HG03432 (cell line): ENCODE measurements at regions not wholly inside any gene's neighbourhood (a gene's known extent, or its start where the extent isn't known, plus 50 kb on each side); places are given as distances from the start of the nearest gene placed in this dataset.
A peak's percentile ranks its signal among the peaks of the same experiment; 100 is the strongest.

Experiments used
- ATAC-seq: cut with Tn5 transposase; IDR thresholded peaks from one replicate; pipeline ENCODE4 v1.9.1; 2021; ENCODE audit warnings: mild to moderate bottlenecking, moderate library complexity; ENCODE audit not compliant: unreplicated experiment

GRCh38 chr15:98139337-98139736, 178.8 kb downstream of the ARRDC4 start:
- ATAC-seq: no peak

- no peak for ATAC-seq
Measured at GRCh38 chr15:98142572-98142971, 182.1 kb downstream of the ARRDC4 start.

DNA sequence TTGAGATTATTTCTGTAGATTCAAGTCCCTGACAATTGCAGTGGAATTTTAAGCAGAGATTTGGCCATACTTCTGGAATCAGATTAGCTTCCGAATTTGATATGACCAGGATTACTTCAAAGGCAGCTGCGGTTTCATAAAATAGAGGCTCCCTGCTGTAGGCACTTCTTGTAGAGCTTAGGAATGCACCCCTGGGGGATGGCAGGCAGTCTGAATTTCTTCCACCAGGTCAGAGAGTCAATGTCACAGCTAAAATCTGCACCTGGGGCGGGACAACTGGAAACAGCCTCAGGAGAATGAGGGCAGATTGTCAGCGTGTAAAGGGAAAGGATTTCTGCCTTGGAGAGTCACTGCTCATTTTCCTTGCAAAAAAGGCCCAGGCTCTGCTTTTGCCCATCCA, 182.6 kb downstream of the ARRDC4 start:
- ATAC-seq: no peak

DNA sequence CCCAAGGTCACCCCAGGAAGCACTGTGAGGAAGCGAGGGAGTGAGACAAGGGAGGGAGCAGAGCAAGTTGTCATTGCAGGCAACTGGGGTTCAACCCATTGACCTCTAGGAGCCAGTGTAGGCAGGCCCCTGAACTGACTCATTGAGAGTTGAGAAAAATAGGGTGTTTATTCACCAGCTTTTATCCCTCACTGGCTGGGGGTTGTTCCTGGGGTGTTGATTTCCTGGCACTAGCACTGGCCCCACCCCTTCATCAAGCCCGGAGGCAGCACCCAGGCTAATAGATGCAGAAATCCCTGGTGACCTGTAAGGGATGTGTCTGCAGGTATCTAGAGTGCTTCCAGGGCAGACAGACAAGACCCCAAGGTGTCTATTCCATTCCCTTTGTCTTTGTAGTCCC, 183.9 kb downstream of the ARRDC4 start:
- ATAC-seq: no peak

DNA sequence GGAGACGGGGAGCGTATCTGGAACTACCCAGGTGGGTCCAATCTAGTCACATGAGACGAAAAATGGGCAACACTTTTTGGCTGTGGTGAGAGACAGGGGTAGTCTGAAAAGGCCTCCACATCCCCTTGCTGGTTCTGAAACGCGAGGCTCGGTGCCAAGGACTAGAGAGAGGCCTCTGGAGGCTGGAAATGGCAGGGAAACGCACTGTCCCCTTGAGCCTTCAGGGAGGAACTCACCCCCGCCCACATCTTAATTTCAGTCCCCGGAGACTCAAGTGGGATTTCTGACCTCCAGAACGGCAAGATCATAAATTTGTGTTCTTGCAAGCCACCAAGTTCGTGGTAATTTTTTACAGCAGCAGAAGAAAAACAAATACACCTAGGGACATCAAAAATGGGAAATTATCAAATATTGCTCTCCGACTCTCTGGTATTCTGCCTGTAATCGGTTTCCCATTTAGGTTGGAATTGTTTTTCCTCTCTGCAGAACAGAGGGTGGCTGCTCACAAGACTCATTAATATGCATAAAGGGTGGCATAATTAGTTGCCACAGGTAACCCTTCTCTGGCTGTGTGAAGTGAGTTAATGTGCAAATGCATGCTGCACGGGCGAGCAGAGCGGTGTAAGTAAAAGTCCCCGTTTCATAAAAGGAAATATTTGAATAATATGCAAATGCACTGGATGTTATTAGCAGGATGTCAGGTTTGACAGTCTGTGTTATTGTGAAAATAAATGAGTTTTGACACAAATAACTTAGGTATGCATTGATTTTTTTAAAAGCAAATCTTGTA, 185.7 kb downstream of the ARRDC4 start:
- ATAC-seq: no peak

GRCh38 chr15:98147415-98147814, 186.9 kb downstream of the ARRDC4 start:
- ATAC-seq: no peak

DNA sequence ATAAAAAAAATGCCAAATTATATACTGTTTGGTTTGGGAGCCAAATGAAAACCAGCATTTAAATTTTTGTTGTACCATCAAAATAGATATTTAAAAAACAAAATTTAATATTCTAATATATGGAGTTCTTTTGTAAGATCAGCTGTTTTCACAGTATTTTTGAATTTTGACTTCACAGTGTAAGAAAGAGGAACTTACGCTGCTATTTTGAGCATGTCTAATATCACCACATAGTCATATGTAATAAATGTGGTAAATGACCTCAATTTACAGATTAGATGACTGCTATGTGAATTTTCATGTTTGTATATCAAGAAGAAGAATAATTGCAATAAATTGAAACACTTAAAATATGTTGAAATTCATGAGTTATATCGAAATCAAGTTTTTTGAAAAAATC, 189.6 kb downstream of the ARRDC4 start:
- no peak for ATAC-seq

DNA sequence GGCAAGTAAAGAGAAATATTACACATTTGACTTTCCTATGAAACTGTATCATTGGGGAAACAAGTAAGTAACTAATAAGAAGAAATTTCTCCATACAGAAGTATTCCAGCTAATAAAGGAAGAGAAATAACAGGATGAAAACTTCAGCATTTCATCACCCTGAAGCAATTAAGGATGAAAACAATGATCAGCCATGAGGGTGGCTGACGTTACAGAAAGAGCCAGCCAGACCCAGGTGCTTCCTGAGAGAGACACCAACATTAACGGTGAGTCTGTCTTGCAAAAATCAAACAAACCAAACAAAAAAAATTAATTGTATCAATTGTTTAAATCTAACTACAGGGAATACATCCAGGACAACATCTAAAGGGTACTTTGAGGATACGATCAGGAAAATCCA, 190.0 kb downstream of the ARRDC4 start:
- ATAC-seq: no peak

DNA sequence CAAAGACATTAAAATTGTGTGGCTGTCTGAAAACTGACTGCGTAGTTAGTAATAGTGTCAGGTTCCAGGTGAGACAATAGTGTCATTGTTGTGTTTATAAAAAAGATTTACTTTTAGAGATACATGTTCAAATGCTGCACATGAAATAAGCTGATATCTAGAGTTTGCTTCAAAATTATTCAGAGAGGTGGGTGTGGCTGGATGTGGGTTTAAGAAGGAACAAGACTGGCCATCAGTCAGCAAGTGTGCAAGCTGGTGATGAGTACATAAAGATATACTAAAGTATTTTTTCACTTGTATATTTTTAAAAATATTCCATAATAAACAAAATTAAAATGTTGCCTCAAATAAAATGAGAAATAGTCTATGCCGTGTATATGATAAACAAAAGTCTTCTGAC, 190.6 kb downstream of the ARRDC4 start:
- ATAC-seq: no peak

DNA sequence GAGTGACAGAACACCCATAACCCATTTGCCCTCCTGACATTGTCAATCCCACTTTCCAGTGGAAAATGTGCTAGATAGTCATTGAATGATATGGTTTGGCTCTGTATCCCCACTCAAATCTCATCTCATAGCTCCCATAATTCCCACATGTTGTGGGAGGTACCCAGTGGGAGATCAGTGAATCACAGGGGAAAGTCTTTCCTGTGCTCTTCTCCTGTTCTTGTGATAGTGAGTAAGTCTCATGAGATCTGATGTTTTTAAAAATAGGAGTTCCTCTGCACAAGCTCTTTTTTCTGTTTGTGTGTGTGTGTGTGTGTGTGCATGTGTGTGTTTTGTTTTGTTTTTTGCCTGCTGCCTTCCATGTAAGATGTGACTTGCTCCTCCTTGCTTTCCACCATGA, 191.7 kb downstream of the ARRDC4 start:
- no peak for ATAC-seq

DNA sequence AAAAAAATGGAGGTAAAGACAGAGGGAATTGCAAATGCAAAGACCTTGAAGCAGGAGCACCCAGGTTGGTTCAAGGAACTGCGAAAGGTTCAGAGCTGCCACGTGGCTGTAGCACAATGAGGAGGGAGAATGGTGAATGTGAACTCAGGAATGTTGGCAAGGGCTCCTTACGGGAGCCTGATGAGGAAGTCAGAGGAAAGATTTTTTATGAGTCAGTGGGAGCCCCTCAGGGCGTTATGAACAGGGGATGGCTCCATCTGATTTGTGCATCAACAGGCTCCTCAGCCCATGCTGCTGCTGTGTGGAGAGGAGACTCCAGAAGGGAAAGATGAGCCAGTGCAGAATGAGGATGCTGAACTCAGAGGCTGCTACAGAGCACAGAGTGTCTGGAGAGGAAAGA, 194.4 kb downstream of the ARRDC4 start:
- no peak for ATAC-seq

DNA sequence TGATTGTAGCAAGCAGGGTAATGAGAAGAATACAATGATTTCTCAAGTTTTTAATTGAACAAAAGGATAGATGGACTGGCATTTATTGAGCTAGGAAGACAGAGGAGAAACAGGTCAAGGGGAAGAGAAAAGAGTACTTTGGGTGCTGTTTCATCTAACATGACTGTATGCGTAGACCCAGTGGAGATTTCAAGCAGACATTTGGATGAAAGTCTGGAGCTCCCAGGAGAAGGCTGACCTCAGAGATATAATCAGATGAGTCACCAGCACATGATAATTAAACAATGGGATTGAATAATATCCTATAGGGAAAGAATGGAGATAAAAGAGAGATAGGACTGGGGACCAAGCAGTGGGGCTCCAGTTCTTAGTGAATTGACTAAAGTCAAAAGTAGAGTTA, 194.9 kb downstream of the ARRDC4 start:
- no peak for ATAC-seq

DNA sequence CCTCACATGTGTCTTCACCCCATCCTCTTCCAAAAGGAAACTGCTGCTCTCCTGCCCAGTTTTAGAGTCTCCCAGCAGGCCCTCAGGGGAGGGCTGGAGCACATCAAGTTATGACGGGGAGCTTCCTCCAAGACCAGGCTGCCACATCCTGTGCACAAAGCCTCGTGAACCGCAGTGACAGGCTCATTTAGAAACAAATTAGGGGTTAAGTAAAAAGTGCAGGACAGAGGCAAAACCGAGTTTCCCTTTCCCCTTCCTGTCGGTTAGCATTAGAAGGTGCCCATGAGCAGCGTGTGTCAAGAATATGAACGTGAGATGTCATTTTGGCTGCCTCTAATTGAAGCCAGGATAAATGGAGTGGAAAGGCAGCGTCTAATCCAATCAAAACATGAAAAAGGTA, 199.7 kb downstream of the ARRDC4 start:
- peak; percentile 95 for ATAC-seq

- ATAC-seq: no peak
Measured at GRCh38 chr15:98163319-98164045, 203.0 kb downstream of the ARRDC4 start.

DNA sequence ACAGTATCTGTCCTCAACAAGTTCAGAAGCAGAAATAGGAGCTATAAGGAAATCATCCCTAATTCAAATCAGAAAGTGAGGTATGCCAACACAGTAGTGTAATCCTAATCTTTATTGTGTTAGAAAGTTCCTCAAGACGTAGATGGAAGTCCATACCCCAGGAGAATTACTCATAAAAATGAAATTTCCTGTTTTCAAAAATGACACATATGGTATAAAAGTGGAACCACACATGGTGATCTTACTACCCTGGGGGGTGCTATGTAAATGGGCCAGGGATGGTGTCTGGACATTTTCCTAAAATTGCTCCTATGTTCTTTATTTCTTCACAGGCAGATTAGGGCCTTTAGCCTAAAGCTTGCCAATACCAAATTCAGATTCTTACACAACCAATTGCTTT, 204.1 kb downstream of the ARRDC4 start:
- no peak for ATAC-seq

DNA sequence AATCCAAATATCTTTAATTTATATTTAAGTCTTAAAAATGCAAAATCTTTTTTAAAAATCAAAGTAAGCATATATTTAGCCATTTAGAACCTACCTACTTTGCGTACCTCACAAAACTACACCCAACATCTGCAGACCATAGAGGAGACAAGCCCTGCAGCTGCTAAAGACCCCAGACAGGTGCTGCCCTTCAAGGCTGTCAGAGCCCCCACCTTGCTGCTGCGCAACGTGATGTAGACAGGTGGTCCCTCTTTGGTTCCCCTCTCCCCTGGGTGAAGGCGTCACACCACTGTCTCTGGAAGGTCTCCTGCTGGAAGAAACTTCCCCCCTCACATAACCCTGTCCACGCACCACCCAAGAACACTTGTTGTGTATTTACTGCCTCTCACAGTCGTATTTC, 204.5 kb downstream of the ARRDC4 start:
- no peak for ATAC-seq

DNA sequence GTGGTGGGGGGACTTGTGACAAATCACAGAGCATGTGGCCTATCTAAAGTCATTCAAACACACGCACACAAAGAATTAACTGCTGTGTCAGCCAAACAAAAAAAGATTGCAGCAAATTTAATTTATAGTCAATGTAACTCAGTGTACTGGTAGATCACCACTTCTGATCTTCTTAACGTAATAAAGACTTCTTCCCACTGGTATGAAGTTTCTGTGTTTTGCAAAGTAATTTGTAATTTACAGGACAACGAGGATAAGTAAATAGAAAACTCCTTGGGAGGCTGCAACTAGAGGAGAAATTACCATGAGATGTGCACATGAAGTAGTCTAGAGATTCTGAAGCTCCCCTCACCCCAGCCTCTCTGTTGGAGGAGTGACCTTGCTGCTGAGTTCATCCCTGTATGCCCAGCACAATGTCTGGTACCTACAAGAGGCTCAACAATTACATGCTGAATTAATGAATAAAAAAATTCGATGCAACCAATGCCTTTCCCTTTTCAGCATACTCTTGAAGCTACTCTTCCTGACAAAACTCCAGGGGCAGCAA, 207.3 kb downstream of the ARRDC4 start:
- no peak for ATAC-seq

- ATAC-seq: no peak
Measured at GRCh38 chr15:98169551-98169950, 209.0 kb downstream of the ARRDC4 start.

- ATAC-seq: no peak
Measured at GRCh38 chr15:98174286-98174685, 213.8 kb downstream of the ARRDC4 start.

DNA sequence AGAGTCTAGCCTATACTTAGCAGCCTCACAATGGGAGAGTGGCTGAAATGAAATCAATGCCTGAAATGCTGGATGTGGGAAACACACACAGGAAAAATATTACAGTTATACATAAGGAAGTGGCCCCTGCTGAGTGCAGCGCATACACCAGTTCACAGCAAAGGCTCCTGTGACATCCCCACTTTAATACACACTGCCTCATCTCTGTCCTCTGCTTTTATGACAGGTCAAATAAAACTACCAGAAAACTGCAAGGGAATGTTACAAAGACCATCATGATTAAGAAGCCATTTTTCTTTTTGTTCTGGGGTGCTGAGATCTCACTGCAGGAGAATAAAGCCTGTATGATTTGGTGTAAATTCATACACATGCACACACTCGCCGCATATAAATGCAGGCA, 214.3 kb downstream of the ARRDC4 start:
- no peak for ATAC-seq

DNA sequence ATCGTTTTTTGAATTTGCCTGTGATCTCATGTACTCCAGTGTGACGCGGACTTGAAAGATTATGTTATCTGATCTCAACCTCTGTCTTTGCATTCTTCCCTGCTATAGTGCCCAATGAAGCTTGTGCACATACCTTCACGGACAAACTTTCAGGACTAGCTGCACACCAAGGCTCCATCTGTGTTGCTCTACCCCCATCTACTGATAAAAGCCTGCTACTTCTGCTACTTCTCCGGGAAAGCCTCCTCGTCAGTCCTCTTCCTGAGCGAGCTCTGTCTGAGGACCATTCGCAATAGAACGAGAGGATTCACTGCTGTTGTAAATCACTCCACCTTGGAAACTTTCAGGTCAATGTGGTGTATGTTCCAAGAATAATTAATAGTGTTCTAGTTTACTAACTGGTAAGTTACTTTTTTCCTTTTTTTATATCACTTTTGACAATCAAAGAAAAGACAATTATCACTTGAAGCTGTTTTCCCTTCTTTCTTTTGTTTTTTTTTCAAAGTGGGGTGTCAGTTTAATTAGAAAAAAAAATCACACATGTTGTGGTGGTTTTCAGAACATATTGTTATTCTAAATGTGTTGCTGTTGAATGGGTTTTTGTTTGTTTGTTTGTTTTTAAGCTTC, 217.6 kb downstream of the ARRDC4 start:
- peak; percentile 77 for ATAC-seq

DNA sequence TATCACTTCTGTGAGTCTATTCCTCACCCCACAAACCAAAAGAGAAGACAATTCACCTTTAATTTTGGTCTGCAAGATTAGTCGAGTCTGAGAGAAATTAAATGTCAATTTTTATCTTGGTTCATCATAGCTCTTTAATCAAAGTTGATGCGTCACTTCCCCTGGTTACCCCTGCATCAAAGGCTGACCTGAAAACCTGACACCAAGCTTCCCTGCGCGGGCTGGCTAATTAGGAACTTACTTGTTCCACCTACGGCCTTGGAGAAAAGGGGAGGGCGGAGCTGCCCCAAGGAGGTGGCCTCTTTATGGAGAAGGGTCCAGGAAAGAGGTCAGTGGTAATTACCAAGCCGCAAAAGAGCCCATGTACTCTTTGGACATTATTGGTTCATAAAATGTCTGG, 218.4 kb downstream of the ARRDC4 start:
- no peak for ATAC-seq
